HG03442 (cell line): ENCODE measurements at regions not wholly inside any gene's neighbourhood (a gene's known extent, or its start where the extent isn't known, plus 50 kb on each side); places are given as distances from the start of the nearest gene placed in this dataset.

Experiments
- ATAC-seq: cut with Tn5 transposase; IDR thresholded peaks from one replicate; pipeline ENCODE4 v1.9.1; 2021; ENCODE audit warnings: mild to moderate bottlenecking, moderate library complexity; ENCODE audit not compliant: unreplicated experiment

GRCh38 chr2:8277921-8278571 is 403.8 kb upstream of the ID2 start:
- peak; percentile 58 for ATAC-seq

DNA sequence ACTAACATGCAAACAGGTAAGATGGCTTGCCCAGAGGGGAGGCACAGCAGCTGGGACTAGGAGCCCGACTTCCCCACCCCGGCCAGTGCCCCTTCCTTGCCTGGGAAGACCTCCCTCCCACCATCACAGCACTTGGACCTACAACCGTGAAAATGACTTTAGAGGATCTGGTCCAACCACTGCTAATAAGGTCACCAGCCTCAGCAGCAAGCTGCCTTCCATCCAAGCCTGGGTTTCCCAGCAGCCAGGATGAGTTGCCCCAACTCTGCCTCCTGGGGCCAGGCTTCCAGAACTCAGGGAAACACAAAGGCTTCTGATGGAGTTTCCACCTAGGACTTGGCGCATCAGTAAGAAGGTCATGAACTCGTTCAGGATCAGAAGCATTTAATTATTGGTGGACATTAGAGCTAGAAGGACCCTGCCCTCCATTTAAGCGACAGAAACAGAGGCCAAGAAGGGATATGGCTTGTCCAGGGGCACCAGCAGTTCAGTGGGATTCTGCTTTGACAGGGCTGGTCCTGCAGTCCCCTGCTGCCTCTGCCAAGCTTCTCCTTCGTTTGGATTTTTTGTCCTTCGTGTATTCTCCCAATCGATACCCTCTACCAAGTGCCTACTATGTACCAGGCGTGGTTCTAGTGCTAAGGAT is 403.0 kb upstream of the ID2 start:
- ATAC-seq: no peak

DNA sequence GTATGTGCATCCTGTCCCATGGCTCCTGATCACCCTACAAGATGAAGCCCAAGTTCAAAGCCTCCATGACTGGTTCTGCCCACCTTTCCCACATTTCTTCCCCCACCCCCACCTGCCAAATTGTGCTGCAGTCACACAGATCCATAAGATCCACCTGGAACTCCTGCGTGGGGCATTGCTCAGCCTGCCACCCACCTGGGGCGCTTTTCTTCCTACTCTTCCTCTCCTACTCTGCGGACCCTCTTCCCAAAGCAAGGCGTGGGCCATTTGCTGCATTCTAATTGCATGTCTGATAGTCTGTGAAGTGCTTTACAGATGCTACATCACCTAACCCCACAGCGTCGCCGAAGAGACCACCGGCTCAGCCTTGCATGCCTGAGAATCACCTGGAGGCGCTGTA is 402.4 kb upstream of the ID2 start:
- ATAC-seq: no peak

DNA sequence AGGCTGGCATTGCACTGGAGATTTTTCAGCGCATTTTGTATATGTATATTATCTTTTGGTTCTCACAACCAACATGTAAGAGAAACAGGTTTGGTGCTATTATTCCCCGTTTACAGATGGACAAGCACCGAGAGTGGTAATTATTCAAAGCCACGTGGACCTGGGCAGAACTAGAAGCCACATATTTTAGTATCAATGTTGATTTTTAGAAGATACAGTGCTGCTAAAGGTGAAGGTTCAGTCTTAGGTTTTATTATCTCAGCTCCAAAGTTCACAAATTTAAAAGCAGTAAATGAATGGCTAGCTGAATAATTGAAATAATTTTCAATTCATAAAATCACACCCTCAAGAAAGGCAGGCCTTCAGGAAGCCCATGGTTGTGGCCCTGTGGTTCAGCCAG is 400.6 kb upstream of the ID2 start:
- ATAC-seq: no peak

GRCh38 chr2:8281950-8282857 is 399.7 kb upstream of the ID2 start:
- ATAC-seq: no peak

DNA sequence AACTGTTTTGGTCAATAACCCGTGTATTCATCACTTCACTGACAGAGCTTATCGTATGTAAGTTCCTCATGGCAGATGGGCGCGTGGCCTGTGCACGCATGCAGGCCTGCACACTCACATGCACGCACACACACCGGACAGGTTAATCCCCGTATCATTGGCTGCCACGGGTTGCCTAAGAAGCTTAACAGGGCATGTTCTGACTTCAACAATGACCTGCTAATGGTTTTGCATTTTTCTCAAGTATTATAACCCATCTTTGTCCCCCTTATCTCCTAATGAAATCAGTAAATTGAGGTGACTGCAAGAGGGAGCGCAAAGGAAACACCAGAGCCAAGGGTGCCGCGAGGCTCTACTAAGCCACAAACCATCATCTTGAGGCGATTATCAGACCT is 399.0 kb upstream of the ID2 start:
- no peak for ATAC-seq

- ATAC-seq: no peak
Measured at GRCh38 chr2:8285081-8285480, 396.8 kb upstream of the ID2 start.

- ATAC-seq: no peak
Measured at GRCh38 chr2:8285898-8286297, 396.0 kb upstream of the ID2 start.

DNA sequence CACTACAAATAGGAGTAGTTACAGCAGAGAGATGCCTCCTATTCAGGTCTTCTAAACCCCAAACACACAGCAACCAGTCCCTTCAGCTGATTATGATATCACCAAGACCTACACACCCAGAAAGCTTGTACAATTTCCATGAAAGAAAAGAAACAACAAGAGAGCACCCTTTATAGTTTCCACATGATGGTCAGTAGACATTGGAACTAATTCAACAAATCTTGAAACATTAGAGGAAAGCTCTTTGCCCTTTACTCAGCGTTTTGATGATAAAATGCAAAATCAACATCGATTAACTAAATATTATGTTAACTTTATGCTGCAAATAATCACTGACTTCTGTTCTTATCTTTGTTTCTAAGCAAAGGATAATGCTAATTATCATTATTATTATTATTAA is 393.6 kb upstream of the ID2 start:
- ATAC-seq: no peak

DNA sequence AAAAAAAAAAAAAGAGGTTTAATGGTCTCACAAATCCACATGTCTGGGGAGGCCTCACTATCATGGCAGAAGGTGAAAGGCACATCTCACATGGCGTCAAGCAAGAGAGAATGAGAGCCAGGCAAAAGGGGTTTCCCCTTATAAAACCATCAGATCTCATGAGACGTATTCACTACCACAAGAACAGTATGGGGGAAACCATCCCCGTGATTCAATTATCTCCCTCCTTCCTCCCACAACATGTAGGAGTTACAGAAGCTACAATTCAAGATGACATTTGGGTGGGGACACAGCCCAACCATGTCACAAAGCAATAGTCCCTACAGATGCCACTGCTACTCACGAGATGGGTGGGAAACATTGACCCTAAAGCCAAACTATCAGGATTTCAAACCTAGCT is 392.7 kb upstream of the ID2 start:
- no peak for ATAC-seq

- ATAC-seq: no peak
Measured at GRCh38 chr2:8290771-8291352, 391.0 kb upstream of the ID2 start.

GRCh38 chr2:8296306-8296705 is 385.6 kb upstream of the ID2 start:
- ATAC-seq: no peak

DNA sequence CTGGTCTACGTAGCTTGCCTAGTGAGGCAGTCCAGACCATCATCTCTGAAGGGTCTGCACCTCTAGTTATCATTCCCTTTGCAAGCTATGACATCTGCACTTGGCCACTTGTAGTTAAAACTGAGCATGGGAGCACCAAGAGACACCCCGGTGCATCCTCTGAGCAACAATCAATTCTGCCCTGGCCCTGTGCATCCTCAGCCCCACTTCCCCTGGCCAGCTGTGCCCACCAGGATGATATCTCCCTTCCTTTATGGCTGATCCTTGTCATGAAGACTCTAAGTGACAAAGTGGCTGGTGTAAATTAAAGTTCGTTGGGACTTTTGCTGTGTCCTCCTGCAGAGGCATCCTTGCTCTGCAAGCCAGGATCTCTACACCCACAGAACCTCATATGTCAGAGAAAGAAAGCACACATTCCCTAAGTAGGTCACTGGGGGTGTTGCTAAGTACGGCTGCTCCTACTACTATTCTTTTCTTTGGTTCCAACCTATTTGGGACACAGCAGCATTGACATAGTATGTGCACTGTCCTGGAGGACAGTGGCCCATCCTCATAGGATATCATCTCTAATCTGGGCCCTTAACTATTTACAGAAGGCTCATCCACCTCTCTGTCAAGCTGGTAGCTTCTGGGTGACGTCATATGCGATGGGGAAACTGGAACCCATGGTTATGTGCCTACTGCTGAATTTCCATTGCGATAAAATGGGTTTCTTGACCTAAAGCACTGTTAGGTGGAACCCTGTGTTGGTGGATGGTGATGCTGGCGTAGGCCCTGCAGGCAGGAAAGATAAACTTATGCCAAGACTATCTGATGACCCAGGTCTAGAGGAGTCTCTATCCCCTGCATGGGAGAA is 384.3 kb upstream of the ID2 start:
- no peak for ATAC-seq

DNA sequence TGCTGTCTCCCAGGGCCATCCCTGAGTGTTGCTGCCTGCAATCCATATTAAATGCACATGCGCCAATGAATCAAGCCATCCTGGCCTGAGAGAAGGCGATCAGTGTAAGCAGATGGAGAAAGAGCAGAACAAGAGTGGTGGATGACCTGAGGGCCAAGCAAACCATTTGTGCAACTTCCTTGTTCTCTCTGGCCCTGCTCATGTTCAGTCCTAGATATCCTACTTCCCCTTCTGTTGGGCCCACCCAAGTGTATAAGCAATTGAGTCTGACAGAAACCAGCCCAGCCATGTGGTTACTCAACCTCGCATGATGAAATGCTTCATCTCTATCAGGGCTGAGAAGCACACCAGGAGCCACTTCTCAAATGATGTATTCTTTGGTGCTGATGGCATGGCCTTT is 383.1 kb upstream of the ID2 start:
- no peak for ATAC-seq

DNA sequence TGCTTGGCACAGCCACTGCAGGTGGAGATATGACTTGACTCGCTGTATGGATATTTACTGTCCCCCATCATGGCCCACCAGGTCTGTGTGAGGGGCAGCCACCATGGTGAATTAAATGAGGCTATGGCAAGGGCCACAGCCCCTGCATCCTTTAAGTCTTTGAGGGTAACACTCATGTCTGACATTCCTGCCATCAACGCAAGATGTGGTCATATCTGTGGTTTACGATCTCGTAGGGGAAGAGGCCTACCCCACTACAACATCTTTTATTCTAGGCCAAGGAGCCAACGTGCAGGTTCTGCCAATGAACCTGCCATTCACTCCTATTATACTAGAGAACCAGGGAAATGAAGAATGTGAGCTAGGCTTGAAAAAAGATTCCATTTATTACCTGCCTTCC is 381.6 kb upstream of the ID2 start:
- ATAC-seq: no peak

- ATAC-seq: no peak
Measured at GRCh38 chr2:8300905-8301304, 381.0 kb upstream of the ID2 start.

- peak; percentile 67 for ATAC-seq
Measured at GRCh38 chr2:8303322-8303832, 378.5 kb upstream of the ID2 start.

DNA sequence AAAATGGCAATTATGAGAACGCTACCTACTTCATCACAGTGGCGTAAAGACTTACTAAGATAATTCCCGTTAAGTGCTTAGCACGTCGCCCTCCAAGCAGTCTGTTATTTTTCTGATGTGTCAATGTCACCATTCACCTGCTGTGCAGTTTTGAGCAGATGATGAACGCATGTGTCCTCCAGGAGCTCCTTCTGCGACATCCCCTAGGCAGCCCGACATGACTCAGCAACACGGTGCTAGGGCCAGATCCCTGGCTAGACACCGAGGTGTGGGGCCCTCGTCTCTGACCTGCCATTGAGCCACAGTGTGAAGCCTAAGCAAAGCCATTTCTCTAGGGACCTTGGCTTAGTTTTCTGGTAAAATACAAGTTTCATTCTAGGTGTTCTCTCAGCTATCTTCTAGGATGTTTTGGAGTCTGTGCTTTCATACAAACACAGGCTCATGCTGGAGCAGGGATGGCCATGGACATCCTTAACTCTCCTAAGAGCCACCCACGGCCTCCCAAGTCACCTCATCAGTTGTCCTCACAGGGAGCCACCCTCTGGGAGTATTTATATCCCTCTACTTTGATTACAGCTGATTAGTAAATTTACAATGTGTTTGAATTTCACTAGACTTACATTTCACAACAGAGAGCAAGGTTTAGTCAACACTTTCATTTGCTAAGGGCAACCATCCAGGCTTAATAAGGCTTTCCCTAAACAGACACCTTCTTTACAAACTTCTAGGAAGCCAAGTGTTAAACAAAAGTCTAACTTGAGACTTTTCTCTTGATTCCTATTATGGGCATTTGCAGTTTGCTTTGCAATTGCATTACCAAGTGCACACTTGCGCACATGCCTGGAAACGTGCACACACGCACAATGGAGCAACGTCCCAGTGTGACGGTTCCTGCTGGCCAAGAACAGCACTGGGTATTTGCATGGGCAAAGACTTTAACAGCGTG is 376.8 kb upstream of the ID2 start:
- no peak for ATAC-seq
